PC-3 (cell line): ENCODE measurements at regions not wholly inside any gene's neighbourhood (a gene's known extent, or its start where the extent isn't known, plus 50 kb on each side); places are given as distances from the start of the nearest gene placed in this dataset.
"Not testable (repeated sequence)": the region's sequence is repeated elsewhere in the genome, so short reads cannot be mapped to it uniquely, and the experiment has no call there.

Source experiments
- ATAC-seq: fragments of 200-7000 bp; cut with Tn5 transposase; 2 replicates; pipeline ENCODE4 v1.9.1; 2020; ENCODE audit warnings: mild to moderate bottlenecking, moderate library complexity
- BruUV-seq: library from RNA; stranded (reverse); fragments of 400-500 nt; replicated peaks from 2 replicates; lab custom pipeline; 2021; lab: Mats Ljungman, UMichigan
- CTCF ChIA-PET: fragments of 300-600 bp; sonication (Branson Sonifier 250); formaldehyde crosslinking; loops from one replicate; lab custom pipeline; 2022; ENCODE audit warnings: antibody characterized with exemption; lab: Charles Lee
- POLR2A ChIA-PET: fragments of 300-600 bp; sonication (Branson Sonifier 250); formaldehyde crosslinking; loops from one replicate; lab custom pipeline; 2022; ENCODE audit warnings: antibody characterized with exemption; ENCODE audit not compliant: unreplicated experiment; lab: Charles Lee
- DNase-seq: peaks from one replicate; pipeline ENCODE4 v3.0.0-alpha.2; 2015
- H2AFZ ChIP-seq: fragments of 300-600 bp; sonication (generic); 2 replicates; pipeline ENCODE4 v1.6.0; 2016; ENCODE audit warnings: antibody characterized with exemption, low read length
- H3F3A ChIP-seq: fragments of 300-600 bp; sonication (generic); one replicate; pipeline ENCODE4 v1.6.0; 2017; ENCODE audit warnings: antibody characterized with exemption, low read length, control low read depth, mild to moderate bottlenecking; ENCODE audit not compliant: unreplicated experiment
- H3K27ac ChIP-seq: fragments of 300-600 bp; sonication (generic); 2 replicates; pipeline ENCODE4 v1.5.1; 2016; ENCODE audit warnings: mild to moderate bottlenecking, low read length
- H3K27me3 ChIP-seq: fragments of 300-600 bp; sonication (generic); 2 replicates; pipeline ENCODE4 v1.6.1; 2016; ENCODE audit warnings: low read length, mixed read lengths
- H3K36me3 ChIP-seq: fragments of 300-600 bp; sonication (generic); 2 replicates; pipeline ENCODE4 v1.6.1; 2016; ENCODE audit warnings: low read depth, mixed run types, low read length, mixed read lengths
- H3K4me1 ChIP-seq: fragments of 300-600 bp; sonication (generic); 2 replicates; pipeline ENCODE4 v1.5.1; 2016; ENCODE audit warnings: low read length; ENCODE audit not compliant: insufficient read depth
- H3K4me2 ChIP-seq: fragments of 300-600 bp; sonication (generic); 2 replicates; pipeline ENCODE4 v1.6.0; 2016; ENCODE audit warnings: low read length
- H3K4me3 ChIP-seq: fragments of 300-600 bp; sonication (generic); 2 replicates; pipeline ENCODE4 v1.5.1; 2016; ENCODE audit warnings: mild to moderate bottlenecking, low read length, mixed read lengths
- H3K79me2 ChIP-seq: fragments of 300-600 bp; sonication (generic); 2 replicates; pipeline ENCODE4 v1.6.1; 2017; ENCODE audit warnings: low read length, mixed read lengths
- H3K9ac ChIP-seq: fragments of 300-600 bp; sonication (generic); 2 replicates; pipeline ENCODE4 v1.6.0; 2016; ENCODE audit warnings: mild to moderate bottlenecking, low read length
- H3K9me2 ChIP-seq: fragments of 300-600 bp; sonication (generic); replicated peaks from 2 replicates; pipeline ENCODE4 v1.6.1; 2016; ENCODE audit warnings: mixed run types, low read length, mixed read lengths
- H3K9me3 ChIP-seq: fragments of 300-600 bp; sonication (generic); 2 replicates; pipeline ENCODE4 v1.6.1; 2016; ENCODE audit warnings: low read length, mixed read lengths
- H4K20me1 ChIP-seq: fragments of 300-600 bp; sonication (generic); 2 replicates; pipeline ENCODE4 v1.6.1; 2016; ENCODE audit warnings: low read length, mixed read lengths
- EZH2 ChIP-seq: fragments of 300-600 bp; sonication (generic); IDR thresholded peaks from one replicate; pipeline ENCODE4 v1.6.1; 2017; ENCODE audit warnings: antibody characterized with exemption, mild to moderate bottlenecking, low read length; ENCODE audit not compliant: unreplicated experiment
- EZH2phosphoT487 ChIP-seq: fragments of 300-600 bp; sonication (generic); IDR thresholded peaks from 2 replicates; pipeline ENCODE4 v1.6.1; 2018; ENCODE audit warnings: mild to moderate bottlenecking, antibody characterized with exemption, low read length, borderline replicate concordance
- intact Hi-C: fragments of 100-400 bp; cut with micrococcal nuclease; formaldehyde crosslinking; loops from 2 replicates; pipeline ENCODE4 v1.9.0; 2023
- TF ChIP-seq, protein P1 (sequence below): fragments of 300-600 bp; sonication (generic); conservative IDR thresholded peaks from 2 replicates; pipeline ENCODE4 v1.5.1; 2017; ENCODE audit warnings: antibody characterized with exemption, low read depth, mild to moderate bottlenecking, low read length

DNA sequence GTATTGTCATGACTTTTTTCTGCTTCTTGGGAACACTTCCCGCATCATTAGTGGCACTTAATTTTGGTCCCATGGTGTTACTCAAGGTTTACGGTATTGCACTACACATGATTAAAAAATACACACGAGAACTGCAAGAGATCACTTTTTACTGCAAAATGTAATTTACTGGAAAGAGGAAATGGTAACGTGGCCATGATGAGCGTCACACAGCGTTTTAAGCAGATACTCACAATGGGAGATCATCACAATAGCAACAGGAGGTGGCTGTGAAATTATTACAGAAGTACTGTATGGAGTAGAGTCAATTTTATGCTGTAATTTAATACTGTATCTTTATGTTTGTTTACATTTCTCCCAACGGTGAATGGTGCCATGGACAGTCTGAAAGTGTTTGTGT is 1510.3 kb downstream of the AMY1C start:
- no peaks in the 10 kb centered on the region for H3K36me3 ChIP-seq
- H3K27me3 ChIP-seq = no peaks in the 10 kb centered on the region
- no peaks in the 10 kb centered on the region for H3K4me1 ChIP-seq
- DNase-seq (no peak), ATAC-seq (no peak)
- intact Hi-C loops = no loop called here
- no peak overlapping the region for H3K9ac ChIP-seq
- no peaks in the 10 kb centered on the region for H3F3A ChIP-seq
- no peak overlapping the region for H2AFZ ChIP-seq
- BruUV-seq = no TSS peak
- POLR2A ChIA-PET = no interaction called here
- CTCF ChIA-PET = no interaction called here
- no peak overlapping the region for H3K27ac ChIP-seq
- H3K4me2 ChIP-seq = no peak overlapping the region
- no peaks in the 10 kb centered on the region for H4K20me1 ChIP-seq
- H3K79me2 ChIP-seq = no peaks in the 10 kb centered on the region
- TF ChIP-seq EZH2phosphoT487 = no peak
- TF ChIP-seq, protein P1, sequence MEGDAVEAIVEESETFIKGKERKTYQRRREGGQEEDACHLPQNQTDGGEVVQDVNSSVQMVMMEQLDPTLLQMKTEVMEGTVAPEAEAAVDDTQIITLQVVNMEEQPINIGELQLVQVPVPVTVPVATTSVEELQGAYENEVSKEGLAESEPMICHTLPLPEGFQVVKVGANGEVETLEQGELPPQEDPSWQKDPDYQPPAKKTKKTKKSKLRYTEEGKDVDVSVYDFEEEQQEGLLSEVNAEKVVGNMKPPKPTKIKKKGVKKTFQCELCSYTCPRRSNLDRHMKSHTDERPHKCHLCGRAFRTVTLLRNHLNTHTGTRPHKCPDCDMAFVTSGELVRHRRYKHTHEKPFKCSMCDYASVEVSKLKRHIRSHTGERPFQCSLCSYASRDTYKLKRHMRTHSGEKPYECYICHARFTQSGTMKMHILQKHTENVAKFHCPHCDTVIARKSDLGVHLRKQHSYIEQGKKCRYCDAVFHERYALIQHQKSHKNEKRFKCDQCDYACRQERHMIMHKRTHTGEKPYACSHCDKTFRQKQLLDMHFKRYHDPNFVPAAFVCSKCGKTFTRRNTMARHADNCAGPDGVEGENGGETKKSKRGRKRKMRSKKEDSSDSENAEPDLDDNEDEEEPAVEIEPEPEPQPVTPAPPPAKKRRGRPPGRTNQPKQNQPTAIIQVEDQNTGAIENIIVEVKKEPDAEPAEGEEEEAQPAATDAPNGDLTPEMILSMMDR = no peak
- TF ChIP-seq EZH2 = no peak
- H3K4me3 ChIP-seq = no peak overlapping the region
- no peaks in the 10 kb centered on the region for H3K9me2 ChIP-seq
- no peaks in the 10 kb centered on the region for H3K9me3 ChIP-seq

DNA sequence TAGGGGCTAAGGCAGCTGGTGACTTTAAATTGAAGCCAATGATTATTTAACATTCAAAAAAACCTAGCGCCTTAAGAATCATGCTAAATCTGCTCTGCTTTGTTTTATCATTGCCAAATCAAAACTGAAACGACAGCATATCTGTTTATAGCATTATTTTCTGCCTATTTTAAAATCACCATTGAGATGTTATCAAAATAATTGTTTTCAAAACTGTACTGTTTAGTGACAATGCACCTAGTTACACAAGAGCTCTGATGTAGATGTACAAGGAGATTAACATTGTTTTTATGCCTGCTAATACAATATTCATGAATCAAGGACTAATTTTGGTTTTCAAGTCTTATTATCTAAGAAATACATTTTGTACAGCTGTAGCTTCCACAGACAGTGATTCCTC is 1521.3 kb downstream of the AMY1C start:
- no peak overlapping the region for H2AFZ ChIP-seq
- TF ChIP-seq EZH2phosphoT487 = no peak
- TF ChIP-seq EZH2 = no peak
- TF ChIP-seq, protein P1 = no peak
- no peaks in the 10 kb centered on the region for H4K20me1 ChIP-seq
- no TSS peak for BruUV-seq
- H3K4me3 ChIP-seq = no peak overlapping the region
- no peaks in the 10 kb centered on the region for H3K9me2 ChIP-seq
- no peaks in the 10 kb centered on the region for H3K4me1 ChIP-seq
- no peak for DNase-seq
- no peak overlapping the region for H3K27ac ChIP-seq
- H3K9ac ChIP-seq = no peak overlapping the region
- intact Hi-C loops = no loop called here
- H3K9me3 ChIP-seq = no peaks in the 10 kb centered on the region
- H3K27me3 ChIP-seq = no peaks in the 10 kb centered on the region
- H3K4me2 ChIP-seq = no peak overlapping the region
- ChIA-PET CTCF (no interaction called here), POLR2A (no interaction called here)
- H3K36me3 ChIP-seq = no peaks in the 10 kb centered on the region
- no peaks in the 10 kb centered on the region for H3F3A ChIP-seq
- no peak for ATAC-seq
- no peaks in the 10 kb centered on the region for H3K79me2 ChIP-seq

DNA sequence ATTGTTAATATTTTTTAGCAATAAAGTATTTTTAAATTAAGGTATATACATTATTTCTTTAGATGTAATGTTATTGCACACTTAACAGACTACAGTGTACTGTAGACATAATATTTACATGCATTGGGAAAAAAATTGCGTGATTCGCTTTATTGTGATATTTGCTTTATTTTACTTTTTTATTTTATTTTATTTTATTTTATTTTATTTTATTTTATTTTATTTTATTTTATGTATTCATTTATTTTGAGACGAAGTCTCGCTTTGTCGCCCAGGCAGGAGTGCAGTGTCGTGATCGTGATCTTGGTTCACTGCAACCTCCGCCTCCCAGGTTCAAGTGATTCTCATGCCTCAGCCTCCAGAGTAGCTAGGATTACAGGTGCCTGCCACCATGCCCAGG is 1522.7 kb downstream of the AMY1C start:
- H2AFZ ChIP-seq, H3K4me3 ChIP-seq, intact Hi-C loops, CTCF ChIA-PET, H3K4me2 ChIP-seq, ATAC-seq, H3F3A ChIP-seq, H3K27ac ChIP-seq, H3K9me3 ChIP-seq, H4K20me1 ChIP-seq, H3K9me2 ChIP-seq, H3K4me1 ChIP-seq, H3K36me3 ChIP-seq, H3K27me3 ChIP-seq, BruUV-seq, H3K9ac ChIP-seq, DNase-seq, H3K79me2 ChIP-seq, POLR2A ChIA-PET: not testable (repeated sequence)
